Activated B cell treated with CpG ODN at 0.5 μM for 24 hours (primary cell): ENCODE measurements at regions not wholly inside any gene's neighbourhood (a gene's known extent, or its start where the extent isn't known, plus 50 kb on each side); places are given as distances from the start of the nearest gene placed in this dataset.

ENCODE experiments used
- ATAC-seq: fragments of 200-7000 bp; cut with Tn5 transposase; one replicate; pipeline ENCODE4 v1.10.0; 2021; ENCODE audit warnings: low read depth, mild to moderate bottlenecking, moderate library complexity
- CTCF ChIA-PET: fragments of 350-600 bp; sonication (Branson Sonifier 250); formaldehyde crosslinking; loops from one replicate; lab custom pipeline; 2021; ENCODE audit warnings: antibody characterized with exemption; lab: Charles Lee
- POLR2A ChIA-PET: fragments of 350-600 bp; sonication (Branson Sonifier 250); formaldehyde crosslinking; loops from one replicate; lab custom pipeline; 2021; ENCODE audit warnings: antibody characterized with exemption; lab: Charles Lee
- DNase-seq: peaks from one replicate; pipeline ENCODE4 v3.0.0; 2022
- H3K27ac Mint-ChIP-seq: one replicate; pipeline ENCODE4 v1.8.0; 2020; ENCODE audit warnings: mixed read lengths
- H3K27me3 Mint-ChIP-seq: one replicate; pipeline ENCODE4 v1.8.0; 2021; ENCODE audit warnings: mixed read lengths
- H3K36me3 Mint-ChIP-seq: one replicate; pipeline ENCODE4 v1.8.0; 2021; ENCODE audit warnings: low read depth, mixed read lengths
- H3K4me1 Mint-ChIP-seq: one replicate; pipeline ENCODE4 v1.8.0; 2021; ENCODE audit warnings: mixed read lengths
- H3K4me3 Mint-ChIP-seq: one replicate; pipeline ENCODE4 v1.8.0; 2020; ENCODE audit warnings: mild to moderate bottlenecking, mixed read lengths
- H3K9me3 Mint-ChIP-seq: one replicate; pipeline ENCODE4 v1.8.0; 2020; ENCODE audit warnings: mixed read lengths
- CTCF ChIP-seq: fragments of 200-600 bp; IDR thresholded peaks from one replicate; pipeline ENCODE4 v1.8.0; 2022; ENCODE audit warnings: antibody characterized with exemption, mild to moderate bottlenecking
- intact Hi-C: fragments of 100-400 bp; cut with micrococcal nuclease; formaldehyde crosslinking; loops from one replicate; pipeline ENCODE4 v1.15.1; 2024

- H3K4me1 Mint-ChIP-seq: no peaks in the 10 kb centered on the region
- ChIA-PET CTCF (no interaction called here), POLR2A (no interaction called here)
- no peaks in the 10 kb centered on the region for H3K9me3 Mint-ChIP-seq
- no peak overlapping the region for H3K4me3 Mint-ChIP-seq
- ATAC-seq: no peak
- H3K27ac Mint-ChIP-seq: no peak overlapping the region
- no peaks in the 10 kb centered on the region for H3K36me3 Mint-ChIP-seq
- no peak for DNase-seq
- no peak for TF ChIP-seq CTCF
- H3K27me3 Mint-ChIP-seq: no peaks in the 10 kb centered on the region
- intact Hi-C loops: no loop called here
Measured at GRCh38 chr5:167528651-167529050, 762.8 kb upstream of the WWC1 start.

GRCh38 chr5:167530548-167530947 lies 760.9 kb upstream of the WWC1 start:
- H3K9me3 Mint-ChIP-seq: no peaks in the 10 kb centered on the region
- ChIA-PET CTCF (no interaction called here), POLR2A (no interaction called here)
- no peak overlapping the region for H3K27ac Mint-ChIP-seq
- no peak overlapping the region for H3K4me3 Mint-ChIP-seq
- H3K4me1 Mint-ChIP-seq: no peaks in the 10 kb centered on the region
- no peak for DNase-seq
- H3K36me3 Mint-ChIP-seq: no peaks in the 10 kb centered on the region
- ATAC-seq: no peak
- no peaks in the 10 kb centered on the region for H3K27me3 Mint-ChIP-seq
- intact Hi-C loops: no loop called here
- TF ChIP-seq CTCF: no peak

GRCh38 chr5:167533814-167534795 lies 757.3 kb upstream of the WWC1 start:
- POLR2A ChIA-PET: no interaction called here
- Mint-ChIP-seq H3K4me3 (no peak overlapping the region), H3K9me3 (no peaks in the 10 kb centered on the region), H3K27ac (no peak overlapping the region), H3K36me3 (no peaks in the 10 kb centered on the region), H3K27me3 (no peaks in the 10 kb centered on the region), H3K4me1 (no peaks in the 10 kb centered on the region)
- no peak for TF ChIP-seq CTCF
- CTCF ChIA-PET: no interaction called here
- ATAC-seq (no peak), DNase-seq (no peak)
- intact Hi-C loops: no loop called here

GRCh38 chr5:167539747-167540146 lies 751.7 kb upstream of the WWC1 start:
- Mint-ChIP-seq H3K4me1 (no peaks in the 10 kb centered on the region), H3K27ac (no peak overlapping the region), H3K27me3 (no peaks in the 10 kb centered on the region), H3K4me3 (no peak overlapping the region), H3K36me3 (no peaks in the 10 kb centered on the region), H3K9me3 (no peaks in the 10 kb centered on the region)
- intact Hi-C loops: no loop called here
- CTCF ChIA-PET: no interaction called here
- POLR2A ChIA-PET: no interaction called here
- DNase-seq (no peak), ATAC-seq (no peak)
- no peak for TF ChIP-seq CTCF

- no peak for TF ChIP-seq CTCF
- no peak for ATAC-seq
- POLR2A ChIA-PET: no interaction called here
Measured at GRCh38 chr5:167546270-167546669, 745.2 kb upstream of the WWC1 start.

More at GRCh38 chr5:167546270-167546669, 745.2 kb upstream of the WWC1 start:
- H3K27me3 Mint-ChIP-seq: no peaks in the 10 kb centered on the region
- no peak for DNase-seq
- intact Hi-C loops: no loop called here
- no peaks in the 10 kb centered on the region for H3K4me1 Mint-ChIP-seq
- no peaks in the 10 kb centered on the region for H3K36me3 Mint-ChIP-seq
- CTCF ChIA-PET: no interaction called here
- no peak overlapping the region for H3K27ac Mint-ChIP-seq
- no peak overlapping the region for H3K4me3 Mint-ChIP-seq
- H3K9me3 Mint-ChIP-seq: no peaks in the 10 kb centered on the region
